ENCODE measurements at regions not wholly inside any gene's neighbourhood (a gene's known extent, or its start where the extent isn't known, plus 50 kb on each side); places are given as distances from the start of the nearest gene placed in this dataset.

DNA sequence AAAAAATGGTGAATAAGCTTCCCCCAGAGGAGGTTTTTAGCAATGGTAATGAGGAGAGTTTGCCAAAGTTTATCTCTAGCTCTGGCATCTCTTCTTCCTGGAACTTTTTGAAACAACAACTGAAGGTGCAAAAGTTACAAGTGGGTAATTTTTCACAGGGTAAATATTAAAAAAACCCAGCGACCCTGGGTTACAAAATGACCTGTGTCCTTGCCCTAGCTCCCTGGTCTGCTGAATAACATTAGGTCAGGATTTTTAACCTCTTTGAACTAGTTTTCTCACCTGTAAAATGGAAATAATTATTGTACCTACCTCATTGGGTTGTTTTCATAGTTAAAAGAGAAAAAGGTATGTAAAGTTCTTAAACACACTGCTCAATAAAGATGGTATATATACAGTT lies 332.4 kb upstream of the DUSP10 start:
- ATAC-seq: no peak
- TF ChIP-seq ESRRG (CRISPR knock-in tag; IDR thresholded peaks at IDR 0.05) (no peak), ZFP30 (CRISPR knock-in tag; IDR thresholded peaks at IDR 0.05) (no peak), ZNF565 (CRISPR knock-in tag; conservative IDR thresholded peaks at IDR 0.05; ENCODE audit: low read depth) (no peak), TOX (CRISPR knock-in tag; IDR thresholded peaks at IDR 0.05; ENCODE audit: borderline replicate concordance) (no peak), TCF4 (CRISPR knock-in tag; IDR thresholded peaks at IDR 0.05; ENCODE audit: borderline replicate concordance) (no peak), ZNF70 (CRISPR knock-in tag; IDR thresholded peaks at IDR 0.05) (no peak)
- TF ChIP-seq, protein P1, sequence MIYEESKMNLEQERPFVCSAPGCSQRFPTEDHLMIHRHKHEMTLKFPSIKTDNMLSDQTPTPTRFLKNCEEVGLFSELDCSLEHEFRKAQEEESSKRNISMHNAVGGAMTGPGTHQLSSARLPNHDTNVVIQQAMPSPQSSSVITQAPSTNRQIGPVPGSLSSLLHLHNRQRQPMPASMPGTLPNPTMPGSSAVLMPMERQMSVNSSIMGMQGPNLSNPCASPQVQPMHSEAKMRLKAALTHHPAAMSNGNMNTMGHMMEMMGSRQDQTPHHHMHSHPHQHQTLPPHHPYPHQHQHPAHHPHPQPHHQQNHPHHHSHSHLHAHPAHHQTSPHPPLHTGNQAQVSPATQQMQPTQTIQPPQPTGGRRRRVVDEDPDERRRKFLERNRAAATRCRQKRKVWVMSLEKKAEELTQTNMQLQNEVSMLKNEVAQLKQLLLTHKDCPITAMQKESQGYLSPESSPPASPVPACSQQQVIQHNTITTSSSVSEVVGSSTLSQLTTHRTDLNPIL (CRISPR knock-in tag; IDR thresholded peaks at IDR 0.05; ENCODE audit: low read depth): no peak

DNA sequence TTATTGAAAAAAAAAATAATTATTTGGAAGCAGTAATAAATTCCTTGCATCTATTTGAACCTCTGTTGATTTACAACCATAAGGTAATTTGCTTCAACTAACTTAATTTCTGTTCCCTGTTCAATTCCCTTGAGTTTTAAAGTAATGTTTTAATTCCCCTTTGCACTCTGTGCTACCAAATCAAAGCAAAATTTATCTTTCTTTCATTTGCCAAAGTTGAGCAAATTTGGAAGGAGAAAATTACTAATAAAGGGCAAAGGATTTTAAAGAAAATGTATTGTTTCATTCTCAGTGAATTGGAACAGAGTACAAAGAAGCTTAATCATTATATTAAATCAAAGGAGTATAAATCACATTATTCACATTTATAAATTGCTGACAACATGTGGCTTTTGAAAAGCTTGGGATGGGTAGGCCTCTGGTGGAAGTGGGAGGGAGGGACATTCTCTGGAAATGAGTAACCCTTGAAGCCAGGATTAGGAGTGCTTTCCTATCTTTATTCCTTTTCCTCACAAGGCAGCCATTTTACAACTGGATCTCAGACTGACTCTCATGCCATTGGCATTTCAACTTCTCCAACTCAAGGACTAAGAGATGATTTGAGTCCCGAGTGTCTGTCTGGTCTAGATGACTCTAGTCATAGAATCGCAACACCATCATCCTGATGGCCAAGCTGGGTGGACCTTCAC lies 331.6 kb upstream of the DUSP10 start:
- TF ChIP-seq ZC3H10 (CRISPR knock-in tag; IDR thresholded peaks at IDR 0.05): peak; percentile 89
- TF ChIP-seq, protein P2, sequence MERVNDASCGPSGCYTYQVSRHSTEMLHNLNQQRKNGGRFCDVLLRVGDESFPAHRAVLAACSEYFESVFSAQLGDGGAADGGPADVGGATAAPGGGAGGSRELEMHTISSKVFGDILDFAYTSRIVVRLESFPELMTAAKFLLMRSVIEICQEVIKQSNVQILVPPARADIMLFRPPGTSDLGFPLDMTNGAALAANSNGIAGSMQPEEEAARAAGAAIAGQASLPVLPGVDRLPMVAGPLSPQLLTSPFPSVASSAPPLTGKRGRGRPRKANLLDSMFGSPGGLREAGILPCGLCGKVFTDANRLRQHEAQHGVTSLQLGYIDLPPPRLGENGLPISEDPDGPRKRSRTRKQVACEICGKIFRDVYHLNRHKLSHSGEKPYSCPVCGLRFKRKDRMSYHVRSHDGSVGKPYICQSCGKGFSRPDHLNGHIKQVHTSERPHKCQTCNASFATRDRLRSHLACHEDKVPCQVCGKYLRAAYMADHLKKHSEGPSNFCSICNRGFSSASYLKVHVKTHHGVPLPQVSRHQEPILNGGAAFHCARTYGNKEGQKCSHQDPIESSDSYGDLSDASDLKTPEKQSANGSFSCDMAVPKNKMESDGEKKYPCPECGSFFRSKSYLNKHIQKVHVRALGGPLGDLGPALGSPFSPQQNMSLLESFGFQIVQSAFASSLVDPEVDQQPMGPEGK (CRISPR knock-in tag; IDR thresholded peaks at IDR 0.05; ENCODE audit: borderline replicate concordance): peak; percentile 73; the same call in 1 of the 2 replicates
- TF ChIP-seq CSDC2 (CRISPR knock-in tag; IDR thresholded peaks at IDR 0.05): no peak
- TF ChIP-seq, protein P3, sequence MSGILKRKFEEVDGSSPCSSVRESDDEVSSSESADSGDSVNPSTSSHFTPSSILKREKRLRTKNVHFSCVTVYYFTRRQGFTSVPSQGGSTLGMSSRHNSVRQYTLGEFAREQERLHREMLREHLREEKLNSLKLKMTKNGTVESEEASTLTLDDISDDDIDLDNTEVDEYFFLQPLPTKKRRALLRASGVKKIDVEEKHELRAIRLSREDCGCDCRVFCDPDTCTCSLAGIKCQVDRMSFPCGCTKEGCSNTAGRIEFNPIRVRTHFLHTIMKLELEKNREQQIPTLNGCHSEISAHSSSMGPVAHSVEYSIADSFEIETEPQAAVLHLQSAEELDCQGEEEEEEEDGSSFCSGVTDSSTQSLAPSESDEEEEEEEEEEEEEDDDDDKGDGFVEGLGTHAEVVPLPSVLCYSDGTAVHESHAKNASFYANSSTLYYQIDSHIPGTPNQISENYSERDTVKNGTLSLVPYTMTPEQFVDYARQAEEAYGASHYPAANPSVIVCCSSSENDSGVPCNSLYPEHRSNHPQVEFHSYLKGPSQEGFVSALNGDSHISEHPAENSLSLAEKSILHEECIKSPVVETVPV (CRISPR knock-in tag; IDR thresholded peaks at IDR 0.05): no peak
- no peak for TF ChIP-seq ISL1 (CRISPR knock-in tag; IDR thresholded peaks at IDR 0.05)
- TF ChIP-seq TCF4 (CRISPR knock-in tag; IDR thresholded peaks at IDR 0.05; ENCODE audit: borderline replicate concordance): no peak
- no peak for TF ChIP-seq SNAI2 (CRISPR knock-in tag; IDR thresholded peaks at IDR 0.05)
- no peak for TF ChIP-seq ZNF8 (CRISPR knock-in tag; IDR thresholded peaks at IDR 0.05)
- TF ChIP-seq, protein P1 (CRISPR knock-in tag; IDR thresholded peaks at IDR 0.05; ENCODE audit: low read depth): no peak
- no peak for TF ChIP-seq ARNTL (CRISPR knock-in tag; IDR thresholded peaks at IDR 0.05; ENCODE audit: borderline replicate concordance, low read depth)
- TF ChIP-seq, protein P4, sequence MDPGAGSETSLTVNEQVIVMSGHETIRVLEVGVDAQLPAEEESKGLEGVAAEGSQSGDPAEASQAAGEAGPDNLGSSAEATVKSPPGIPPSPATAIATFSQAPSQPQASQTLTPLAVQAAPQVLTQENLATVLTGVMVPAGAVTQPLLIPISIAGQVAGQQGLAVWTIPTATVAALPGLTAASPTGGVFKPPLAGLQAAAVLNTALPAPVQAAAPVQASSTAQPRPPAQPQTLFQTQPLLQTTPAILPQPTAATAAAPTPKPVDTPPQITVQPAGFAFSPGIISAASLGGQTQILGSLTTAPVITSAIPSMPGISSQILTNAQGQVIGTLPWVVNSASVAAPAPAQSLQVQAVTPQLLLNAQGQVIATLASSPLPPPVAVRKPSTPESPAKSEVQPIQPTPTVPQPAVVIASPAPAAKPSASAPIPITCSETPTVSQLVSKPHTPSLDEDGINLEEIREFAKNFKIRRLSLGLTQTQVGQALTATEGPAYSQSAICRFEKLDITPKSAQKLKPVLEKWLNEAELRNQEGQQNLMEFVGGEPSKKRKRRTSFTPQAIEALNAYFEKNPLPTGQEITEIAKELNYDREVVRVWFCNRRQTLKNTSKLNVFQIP (CRISPR knock-in tag; IDR thresholded peaks at IDR 0.05; ENCODE audit: borderline replicate concordance, low read depth): no peak
- TF ChIP-seq RARB (CRISPR knock-in tag; IDR thresholded peaks at IDR 0.05): no peak; the same call in 1 of the 2 replicates
- no peak for TF ChIP-seq ZNF70 (CRISPR knock-in tag; IDR thresholded peaks at IDR 0.05)
- TF ChIP-seq TOX (CRISPR knock-in tag; IDR thresholded peaks at IDR 0.05; ENCODE audit: borderline replicate concordance): peak; percentile 51
- no peak for TF ChIP-seq PPARA (CRISPR knock-in tag; IDR thresholded peaks at IDR 0.05; ENCODE audit: borderline replicate concordance)
- no peak for TF ChIP-seq ZFP3 (CRISPR knock-in tag; IDR thresholded peaks at IDR 0.05)
- no peak; the same call in 1 of the 2 replicates for TF ChIP-seq OSR1 (CRISPR knock-in tag; IDR thresholded peaks at IDR 0.05)
- no peak for TF ChIP-seq GLIS3 (CRISPR knock-in tag; IDR thresholded peaks at IDR 0.05)
- peak; percentile 96 for ATAC-seq

DNA sequence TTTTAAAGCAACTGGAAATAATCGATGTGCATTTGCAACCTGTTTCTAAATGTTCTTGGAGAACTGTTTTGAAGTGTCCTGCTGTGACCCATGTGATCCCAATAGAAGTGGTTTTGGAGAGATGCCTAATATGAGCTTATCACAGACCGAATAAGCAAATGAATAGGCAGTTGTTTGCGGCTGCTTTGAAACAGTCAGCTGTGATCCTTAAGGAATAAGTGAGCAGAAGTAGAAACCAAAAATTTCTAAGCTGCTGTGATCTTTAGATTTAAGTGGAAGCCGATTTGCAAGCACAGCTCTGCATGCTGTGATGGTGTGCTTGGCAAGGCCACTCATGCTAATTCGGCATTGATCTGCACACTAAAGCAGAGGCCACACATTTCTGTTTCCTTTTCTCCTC lies 329.5 kb upstream of the DUSP10 start:
- TF ChIP-seq PPARA (CRISPR knock-in tag; IDR thresholded peaks at IDR 0.05; ENCODE audit: borderline replicate concordance): no peak
- TF ChIP-seq CSDC2 (CRISPR knock-in tag; IDR thresholded peaks at IDR 0.05): no peak
- TF ChIP-seq, protein P4 (CRISPR knock-in tag; IDR thresholded peaks at IDR 0.05; ENCODE audit: borderline replicate concordance, low read depth): no peak
- TF ChIP-seq ZC3H10 (CRISPR knock-in tag; IDR thresholded peaks at IDR 0.05): no peak
- TF ChIP-seq, protein P2 (CRISPR knock-in tag; IDR thresholded peaks at IDR 0.05; ENCODE audit: borderline replicate concordance): no peak
- TF ChIP-seq, protein P5, sequence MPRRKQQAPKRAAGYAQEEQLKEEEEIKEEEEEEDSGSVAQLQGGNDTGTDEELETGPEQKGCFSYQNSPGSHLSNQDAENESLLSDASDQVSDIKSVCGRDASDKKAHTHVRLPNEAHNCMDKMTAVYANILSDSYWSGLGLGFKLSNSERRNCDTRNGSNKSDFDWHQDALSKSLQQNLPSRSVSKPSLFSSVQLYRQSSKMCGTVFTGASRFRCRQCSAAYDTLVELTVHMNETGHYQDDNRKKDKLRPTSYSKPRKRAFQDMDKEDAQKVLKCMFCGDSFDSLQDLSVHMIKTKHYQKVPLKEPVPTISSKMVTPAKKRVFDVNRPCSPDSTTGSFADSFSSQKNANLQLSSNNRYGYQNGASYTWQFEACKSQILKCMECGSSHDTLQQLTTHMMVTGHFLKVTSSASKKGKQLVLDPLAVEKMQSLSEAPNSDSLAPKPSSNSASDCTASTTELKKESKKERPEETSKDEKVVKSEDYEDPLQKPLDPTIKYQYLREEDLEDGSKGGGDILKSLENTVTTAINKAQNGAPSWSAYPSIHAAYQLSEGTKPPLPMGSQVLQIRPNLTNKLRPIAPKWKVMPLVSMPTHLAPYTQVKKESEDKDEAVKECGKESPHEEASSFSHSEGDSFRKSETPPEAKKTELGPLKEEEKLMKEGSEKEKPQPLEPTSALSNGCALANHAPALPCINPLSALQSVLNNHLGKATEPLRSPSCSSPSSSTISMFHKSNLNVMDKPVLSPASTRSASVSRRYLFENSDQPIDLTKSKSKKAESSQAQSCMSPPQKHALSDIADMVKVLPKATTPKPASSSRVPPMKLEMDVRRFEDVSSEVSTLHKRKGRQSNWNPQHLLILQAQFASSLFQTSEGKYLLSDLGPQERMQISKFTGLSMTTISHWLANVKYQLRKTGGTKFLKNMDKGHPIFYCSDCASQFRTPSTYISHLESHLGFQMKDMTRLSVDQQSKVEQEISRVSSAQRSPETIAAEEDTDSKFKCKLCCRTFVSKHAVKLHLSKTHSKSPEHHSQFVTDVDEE (CRISPR knock-in tag; IDR thresholded peaks at IDR 0.05): no peak
- TF ChIP-seq ISL1 (CRISPR knock-in tag; IDR thresholded peaks at IDR 0.05): no peak
- no peak for TF ChIP-seq BACH2 (CRISPR knock-in tag; IDR thresholded peaks at IDR 0.05; ENCODE audit: borderline replicate concordance)
- no peak for ATAC-seq

Measured in SK-N-SH treated with all-trans-retinoic acid at 6 μM for 48 hours (cell line).